SW480 (cell line): ENCODE measurements at regions not wholly inside any gene's neighbourhood (a gene's known extent, or its start where the extent isn't known, plus 50 kb on each side); places are given as distances from the start of the nearest gene placed in this dataset.

Experiments
- DNase-seq: peaks from one replicate; pipeline ENCODE4 v3.0.0-alpha.2; 2016; ENCODE audit warnings: low spot score

DNA sequence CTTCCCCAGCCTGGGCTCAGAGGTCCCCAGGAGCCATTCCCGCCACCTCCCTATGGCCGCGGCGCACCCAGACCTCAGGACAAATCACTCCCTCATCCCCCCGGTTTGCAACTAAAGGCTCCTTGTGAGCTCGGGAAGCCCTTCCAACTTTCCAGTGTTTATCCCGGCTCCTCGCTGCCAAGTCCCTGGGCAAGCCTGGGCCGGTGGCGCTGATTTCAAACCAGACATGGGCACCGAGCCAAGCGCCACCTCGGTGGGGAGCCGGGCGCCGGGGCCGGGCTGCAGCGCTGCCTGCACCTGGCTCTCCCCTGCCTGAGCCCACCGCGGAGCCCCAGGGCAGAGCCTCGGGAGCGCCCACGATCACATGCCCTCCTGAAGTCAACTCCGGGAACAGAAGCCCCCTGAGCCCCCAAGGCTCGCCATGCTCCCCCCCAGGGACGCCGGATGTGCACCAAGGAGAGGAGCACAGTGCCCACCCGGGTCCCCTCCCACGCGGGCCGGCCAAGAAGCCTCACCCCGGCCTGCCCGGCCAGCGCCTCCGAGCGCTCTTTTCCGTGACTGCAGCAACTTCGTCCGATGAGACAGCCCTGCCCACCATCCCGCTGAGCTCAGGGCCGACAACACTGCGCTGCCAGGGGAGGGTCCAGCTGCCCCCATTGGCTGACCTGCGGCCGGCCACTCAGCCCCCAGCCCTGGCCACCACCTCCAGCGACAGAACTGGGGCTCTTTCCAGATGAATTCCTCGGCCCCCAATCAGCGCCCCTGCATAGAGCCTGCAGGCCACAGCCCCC, 50.0 kb downstream of the NCOR2 start:
- no peak for DNase-seq

GRCh38 chr12:124516850-124517249, 50.6 kb downstream of the NCOR2 start:
- DNase-seq: no peak

- no peak for DNase-seq
These were observed 51.4 kb downstream of the NCOR2 start for GRCh38 chr12:124515981-124516380.

DNA sequence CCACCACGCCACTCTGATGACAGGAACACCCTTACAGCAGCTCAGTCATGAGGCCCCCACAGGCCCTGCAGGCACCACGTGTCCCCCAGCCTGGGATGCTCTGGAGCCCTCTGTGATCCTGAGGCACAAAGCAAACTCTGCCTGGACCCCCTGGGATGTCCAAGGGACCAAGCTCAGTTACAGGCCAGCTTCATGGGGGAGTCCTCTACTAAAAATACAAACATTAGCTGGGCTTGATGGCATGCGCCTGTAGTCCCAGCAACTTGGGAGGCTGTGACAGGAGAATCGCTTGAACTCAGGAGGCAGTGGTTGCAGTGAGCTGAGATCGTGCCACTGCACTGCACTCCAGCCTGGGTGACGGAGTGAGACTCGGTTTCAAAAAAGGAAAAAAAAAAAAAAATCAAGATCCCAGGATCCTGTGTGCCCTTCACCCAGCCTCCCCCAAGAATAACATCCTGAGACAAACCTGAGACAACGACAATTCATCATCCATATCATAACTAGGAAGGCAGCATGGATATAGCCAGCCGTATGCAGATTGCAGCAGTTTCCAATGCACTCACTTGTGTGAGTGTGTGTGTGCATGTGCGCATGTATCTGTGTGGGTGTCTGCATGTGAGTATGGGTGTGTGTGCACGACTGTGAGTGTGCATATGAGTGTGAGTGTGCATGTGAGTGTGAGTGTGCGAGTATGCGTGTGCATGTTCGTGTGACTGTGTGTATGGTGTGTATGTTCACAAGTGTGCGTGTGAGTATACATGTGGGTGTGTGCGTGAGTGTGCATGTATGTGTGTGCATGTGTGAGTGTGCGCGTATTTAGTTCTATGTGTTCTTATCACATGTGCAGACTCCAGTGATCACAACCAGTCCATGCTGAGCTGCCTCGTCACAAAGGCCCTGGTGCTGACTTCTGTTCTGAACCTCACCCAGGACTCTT, 52.1 kb downstream of the NCOR2 start:
- no peak for DNase-seq

- no peak for DNase-seq
These were observed 53.0 kb downstream of the NCOR2 start for GRCh38 chr12:124514145-124514995.

- no peak for DNase-seq
These were observed 54.0 kb downstream of the NCOR2 start for GRCh38 chr12:124513297-124513867.

DNA sequence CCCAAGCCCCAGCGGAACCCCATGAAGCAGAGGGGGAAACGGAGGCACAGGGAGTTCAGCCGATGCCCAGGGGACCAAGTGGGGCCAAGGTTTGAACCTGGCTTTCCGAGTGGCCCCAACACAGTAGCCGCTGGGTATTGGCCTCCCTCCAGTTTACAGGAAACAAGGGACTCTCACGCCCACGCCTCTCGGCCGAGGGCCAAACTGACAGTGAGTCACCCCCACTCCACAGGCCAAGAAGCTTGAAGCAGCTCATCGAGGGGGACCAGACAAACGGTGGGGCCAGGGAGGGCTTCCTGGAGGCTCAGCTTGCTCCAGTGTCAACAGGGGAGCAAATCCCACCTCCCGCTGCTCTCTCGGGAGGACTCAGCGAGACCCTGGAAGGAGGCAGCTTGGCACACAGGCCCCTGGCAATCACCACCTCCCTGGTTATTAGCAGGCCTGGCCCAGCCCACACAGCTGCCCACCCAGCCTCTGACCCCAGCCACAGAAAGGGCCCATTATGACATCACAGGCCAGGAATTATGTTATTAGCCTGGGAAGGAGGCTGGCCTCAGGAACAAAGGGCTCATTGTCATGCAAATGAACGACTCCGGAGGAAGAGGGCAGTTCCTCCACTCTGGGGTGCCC, 54.6 kb downstream of the NCOR2 start:
- peak; percentile 91 for DNase-seq

DNA sequence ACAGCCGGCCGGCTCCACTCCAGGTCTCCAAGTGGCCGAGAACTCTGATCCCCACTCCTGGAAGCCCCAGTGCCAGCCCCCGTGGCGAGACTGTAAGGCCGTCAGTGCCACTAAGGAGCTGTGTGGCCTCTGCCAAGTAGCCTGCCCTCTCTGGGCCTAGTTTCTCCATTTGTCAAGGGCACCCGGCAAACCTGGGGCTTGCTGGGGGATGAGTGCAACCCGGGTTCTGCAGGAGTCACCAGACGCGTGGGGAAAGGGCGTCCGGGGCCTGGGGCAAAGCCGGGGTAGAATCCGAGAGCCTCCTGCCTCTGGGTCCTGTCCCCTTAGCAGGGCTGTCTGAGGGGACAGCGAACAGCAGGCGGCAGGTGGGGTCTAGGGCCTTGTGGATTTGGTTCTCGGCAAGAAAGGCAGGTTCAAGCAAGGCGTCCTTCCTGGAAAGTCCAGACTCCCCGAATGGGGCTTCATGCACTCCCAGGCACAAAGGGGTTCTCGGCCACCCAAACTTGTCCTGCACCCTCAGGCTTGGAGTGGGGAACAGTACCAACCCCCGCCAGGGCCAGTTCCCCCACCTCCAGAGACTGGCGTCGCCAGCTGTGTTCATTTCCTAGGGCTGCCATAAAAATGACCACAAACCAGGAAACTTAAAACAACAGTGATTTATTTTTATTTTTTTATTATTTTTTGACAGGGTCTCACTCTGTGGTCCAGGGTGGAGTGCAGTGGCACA, 56.0 kb downstream of the NCOR2 start:
- no peak for DNase-seq

GRCh38 chr12:124510301-124510970, 57.0 kb downstream of the NCOR2 start:
- DNase-seq: peak; percentile 77

DNA sequence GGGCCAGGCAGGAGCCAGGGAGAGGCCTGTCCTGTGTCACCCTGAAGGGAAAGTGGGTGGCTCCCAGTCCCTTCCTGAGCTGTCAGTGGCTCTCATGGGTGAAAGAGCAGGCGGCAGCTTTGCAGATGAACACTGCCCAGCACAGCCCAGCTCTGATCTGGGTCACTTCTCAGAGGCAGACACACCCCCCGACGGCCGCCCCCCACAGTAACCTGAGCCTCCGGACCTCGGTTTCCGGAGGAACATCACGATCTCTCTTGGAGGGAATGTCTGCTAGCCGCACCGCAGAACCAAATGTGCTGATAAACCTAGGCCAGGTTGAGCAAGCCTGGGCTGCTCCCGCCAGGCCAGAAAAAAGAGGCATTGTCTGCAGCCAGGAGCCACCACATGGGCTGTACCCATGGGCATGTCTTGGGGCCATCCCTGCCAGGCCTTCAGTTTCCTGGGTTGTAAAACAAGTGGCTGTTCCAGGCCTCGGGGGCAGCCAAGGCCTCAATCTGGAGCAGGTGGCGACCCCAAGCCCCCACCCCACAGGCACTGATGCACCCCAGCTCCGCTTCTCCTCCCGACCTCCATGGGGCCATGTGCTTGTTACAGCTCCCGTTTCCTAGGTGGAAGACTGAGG, 57.6 kb downstream of the NCOR2 start:
- DNase-seq: peak; percentile 97

DNA sequence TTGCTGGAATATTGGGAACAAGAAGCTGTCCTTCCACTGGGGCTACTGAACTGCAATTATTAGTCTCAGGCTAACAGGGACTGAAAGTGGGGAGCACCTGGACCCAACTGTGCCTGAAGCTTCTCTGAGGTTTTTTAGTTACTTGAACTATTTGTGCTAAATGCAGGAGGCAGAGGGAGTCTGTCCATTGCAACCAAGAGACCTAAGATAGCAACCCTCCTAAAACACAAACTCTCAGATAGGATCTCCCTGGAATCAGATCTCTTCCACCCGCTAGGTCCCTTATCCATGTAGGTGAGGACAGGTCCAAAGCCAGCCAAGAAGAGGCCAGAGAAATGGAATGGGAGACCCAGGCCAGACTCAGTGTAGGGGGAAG, 58.1 kb downstream of the NCOR2 start:
- peak; percentile 59 for DNase-seq

DNA sequence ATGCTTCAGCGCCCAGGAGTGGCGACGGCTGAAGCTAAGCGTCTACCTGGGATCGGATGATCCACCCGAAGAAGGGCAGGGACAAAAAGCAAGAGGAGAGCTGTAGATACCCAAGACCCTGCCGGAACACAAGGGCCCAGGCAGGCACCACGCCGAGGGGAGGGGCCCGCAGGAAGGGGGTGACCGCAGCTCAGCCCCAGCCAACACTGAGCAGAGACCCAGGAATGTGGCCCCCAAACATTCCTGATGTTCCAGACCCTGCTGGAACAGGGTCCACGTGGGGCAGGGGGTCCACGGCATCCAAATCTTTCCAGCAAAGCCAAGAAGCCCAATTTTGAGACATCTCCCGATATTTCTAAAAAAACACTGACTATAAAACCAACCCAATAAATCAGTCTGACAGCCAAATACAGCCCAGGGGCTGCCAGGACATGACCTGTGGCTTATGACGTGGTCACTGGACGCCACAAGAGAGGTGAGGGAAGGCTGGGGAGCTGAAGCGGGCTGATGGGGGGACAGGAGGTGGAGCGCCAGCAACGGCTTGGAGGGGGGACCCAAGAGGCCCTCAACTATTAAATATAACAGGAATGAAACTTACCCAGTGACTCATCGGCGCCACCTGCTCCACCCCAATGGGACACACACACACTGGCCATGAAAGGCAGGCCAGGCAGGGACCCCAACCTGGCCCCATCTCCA, 58.9 kb downstream of the NCOR2 start:
- DNase-seq: peak; percentile 89

- DNase-seq: no peak
These were observed 60.0 kb downstream of the NCOR2 start for GRCh38 chr12:124507188-124508109.

GRCh38 chr12:124506832-124507153, 60.6 kb downstream of the NCOR2 start:
- DNase-seq: no peak

DNA sequence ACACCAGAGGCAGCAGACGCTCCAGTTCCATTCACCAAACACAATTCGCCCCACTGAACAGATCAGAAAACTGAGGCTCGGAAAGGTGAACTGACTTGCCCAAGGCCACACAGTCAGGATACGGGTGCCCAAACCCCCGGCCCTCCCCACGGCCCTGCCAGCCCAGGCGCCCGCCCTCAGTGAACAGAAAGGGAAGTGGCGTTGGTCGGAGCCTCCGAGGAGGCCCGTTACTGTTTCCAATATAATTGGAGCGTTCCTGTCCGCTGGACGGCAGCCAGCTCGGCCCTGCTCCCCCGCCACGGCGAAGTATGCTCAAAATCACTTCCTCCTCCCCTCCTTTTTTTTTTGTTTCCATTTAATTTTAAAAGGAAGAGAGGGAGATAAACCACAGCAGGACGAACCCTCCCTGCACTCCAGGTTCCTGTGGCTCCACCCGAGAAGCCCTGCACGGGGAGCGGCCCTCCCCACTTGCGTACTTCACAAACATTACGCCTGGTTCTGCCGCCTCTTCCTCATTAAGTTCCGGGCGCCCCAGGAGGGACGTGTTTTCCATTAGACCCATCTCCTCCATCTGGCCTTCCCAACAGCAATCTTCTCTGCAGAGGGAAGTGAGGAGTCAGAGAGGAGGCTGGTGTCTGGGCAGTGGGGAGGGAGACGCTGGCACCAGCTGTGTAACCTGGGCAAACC, 61.1 kb downstream of the NCOR2 start:
- DNase-seq: no peak

GRCh38 chr12:124505001-124505818, 62.2 kb downstream of the NCOR2 start:
- DNase-seq: no peak
